ENCODE measurements at regions not wholly inside any gene's neighbourhood (a gene's known extent, or its start where the extent isn't known, plus 50 kb on each side); places are given as distances from the start of the nearest gene placed in this dataset.

DNA sequence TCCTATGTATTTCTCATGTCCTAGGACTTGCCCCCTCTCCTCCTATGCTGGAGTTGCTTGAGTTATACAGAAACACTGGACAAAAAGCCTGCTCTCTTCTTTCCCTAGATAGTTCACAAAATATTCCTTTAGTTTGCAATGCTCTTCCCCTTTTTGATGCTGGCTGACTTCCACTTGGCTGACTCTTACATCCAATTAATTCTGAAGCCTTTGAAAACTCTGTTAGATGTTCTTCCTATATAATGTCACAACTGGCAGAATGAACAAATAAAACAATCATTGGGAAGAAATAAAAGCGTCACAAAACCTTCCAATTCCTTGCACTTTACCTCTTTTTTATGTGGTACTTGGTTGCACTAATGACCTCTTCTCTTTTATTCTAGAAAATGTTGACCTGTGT, 253.8 kb upstream of the CITED2 start:
- no peak for DNase-seq

DNA sequence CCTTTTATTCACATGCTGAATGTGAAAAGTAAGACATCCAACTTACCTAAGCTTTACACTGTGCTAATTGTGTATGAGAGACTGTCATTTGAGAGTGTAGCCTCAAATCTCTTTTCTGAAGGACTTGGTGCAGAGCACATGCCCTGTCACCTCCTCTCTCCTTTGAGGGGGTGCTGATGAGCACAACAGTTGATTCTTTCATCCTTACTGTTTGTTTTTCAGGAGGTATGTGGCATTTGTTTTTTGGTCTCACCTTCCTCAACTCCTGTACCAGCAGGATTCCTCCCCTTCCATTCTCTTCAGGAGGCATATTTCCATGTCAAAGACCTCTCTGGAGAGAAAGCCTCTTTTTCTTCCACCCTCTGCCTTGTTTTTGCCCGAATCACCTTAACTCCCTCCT, 252.6 kb upstream of the CITED2 start:
- no peak for DNase-seq

GRCh38 chr6:139625998-139626975, 251.8 kb upstream of the CITED2 start:
- DNase-seq = no peak

DNA sequence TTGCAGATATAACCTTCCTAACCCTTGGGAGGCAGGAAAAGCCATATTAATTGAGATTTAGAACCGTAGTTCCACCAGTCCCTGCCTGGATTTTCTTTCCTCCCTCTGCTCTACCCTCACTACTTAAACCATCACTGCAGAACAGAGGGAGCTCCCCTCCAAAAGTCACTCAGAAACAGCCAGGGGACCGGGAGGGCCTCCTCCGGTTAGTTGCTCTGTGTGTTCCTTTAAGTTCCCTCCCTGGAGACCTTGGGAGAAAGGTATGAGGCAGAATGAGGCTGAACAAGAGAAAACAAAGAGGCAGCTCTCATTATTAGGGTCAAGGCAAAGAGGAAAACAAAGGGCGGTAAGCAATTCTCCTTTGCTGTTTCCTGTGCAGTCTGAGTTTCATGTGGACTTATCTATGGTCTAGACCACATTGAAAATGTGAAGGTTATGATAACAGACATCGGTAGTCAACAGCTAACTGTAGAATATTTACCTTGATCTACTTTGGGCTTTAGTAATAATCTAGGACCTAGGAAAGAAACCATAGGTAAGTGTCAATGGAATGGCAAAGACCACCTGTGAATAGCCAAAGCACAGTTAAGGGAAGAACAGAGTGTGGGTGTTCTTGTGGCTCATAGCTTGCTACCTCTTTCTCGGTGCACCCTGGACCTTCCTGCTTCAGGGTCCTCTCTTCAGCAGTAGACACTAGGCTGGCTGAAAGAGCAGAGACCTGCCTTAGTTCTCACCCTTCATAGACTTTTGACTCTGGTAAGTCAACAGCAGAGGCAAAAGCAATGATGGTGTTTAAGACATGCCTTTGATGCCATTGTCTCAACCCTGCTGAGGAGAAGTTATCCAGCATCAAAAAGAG, 250.9 kb upstream of the CITED2 start:
- no peak for DNase-seq

DNA sequence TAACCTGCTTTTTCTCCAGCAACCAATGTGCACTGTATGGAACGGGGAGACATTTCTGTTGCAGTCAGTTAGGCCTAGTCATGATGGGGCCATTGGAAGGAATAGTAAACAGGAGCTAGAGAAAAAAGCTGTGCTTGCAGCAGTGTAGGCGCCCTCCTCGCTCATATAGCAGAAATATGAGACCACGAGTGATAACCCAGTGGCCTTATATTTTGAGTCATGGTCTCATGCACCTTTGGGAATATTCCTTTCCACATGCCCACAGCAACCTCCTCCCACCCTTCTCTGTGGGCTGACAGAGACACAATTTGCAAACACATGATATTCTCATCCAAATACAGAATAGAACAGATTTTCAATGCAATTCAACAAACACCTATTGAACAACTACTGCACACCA, 248.9 kb upstream of the CITED2 start:
- no peak for DNase-seq

DNA sequence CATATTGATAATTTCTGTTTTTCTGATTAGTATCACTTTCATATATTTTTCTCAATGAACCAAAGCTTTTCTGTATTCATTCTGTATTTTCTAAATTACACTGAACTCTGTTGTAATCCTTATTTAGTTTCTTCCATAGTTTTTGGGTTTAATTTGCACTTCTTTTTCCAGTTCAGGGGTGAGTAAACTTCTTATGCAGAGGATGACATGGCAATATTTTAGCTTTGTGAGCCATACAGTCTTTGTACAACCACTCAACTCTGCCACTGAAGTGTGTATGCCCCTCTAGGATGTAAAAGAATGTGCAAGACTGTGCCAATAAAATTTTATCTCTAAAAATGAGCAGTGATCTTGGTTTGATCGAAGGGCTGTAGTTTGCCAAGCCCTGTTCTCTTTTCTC, 239.0 kb upstream of the CITED2 start:
- DNase-seq = no peak

DNA sequence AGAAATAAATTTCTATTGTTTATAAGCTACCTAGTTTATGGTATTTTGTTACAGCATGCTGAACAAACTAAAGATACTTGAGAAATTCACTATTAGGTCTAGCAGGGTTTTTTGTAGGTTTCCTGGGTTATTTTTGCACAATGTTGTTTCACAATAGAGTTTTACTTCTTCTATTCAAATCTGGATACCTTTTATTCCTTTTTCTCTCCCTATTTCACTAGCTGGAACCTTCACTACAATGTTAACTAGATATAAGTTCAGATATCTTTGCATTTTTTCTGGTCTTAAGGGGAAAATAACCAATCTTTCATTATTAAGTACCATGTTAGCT, 237.7 kb upstream of the CITED2 start:
- no peak for DNase-seq

DNA sequence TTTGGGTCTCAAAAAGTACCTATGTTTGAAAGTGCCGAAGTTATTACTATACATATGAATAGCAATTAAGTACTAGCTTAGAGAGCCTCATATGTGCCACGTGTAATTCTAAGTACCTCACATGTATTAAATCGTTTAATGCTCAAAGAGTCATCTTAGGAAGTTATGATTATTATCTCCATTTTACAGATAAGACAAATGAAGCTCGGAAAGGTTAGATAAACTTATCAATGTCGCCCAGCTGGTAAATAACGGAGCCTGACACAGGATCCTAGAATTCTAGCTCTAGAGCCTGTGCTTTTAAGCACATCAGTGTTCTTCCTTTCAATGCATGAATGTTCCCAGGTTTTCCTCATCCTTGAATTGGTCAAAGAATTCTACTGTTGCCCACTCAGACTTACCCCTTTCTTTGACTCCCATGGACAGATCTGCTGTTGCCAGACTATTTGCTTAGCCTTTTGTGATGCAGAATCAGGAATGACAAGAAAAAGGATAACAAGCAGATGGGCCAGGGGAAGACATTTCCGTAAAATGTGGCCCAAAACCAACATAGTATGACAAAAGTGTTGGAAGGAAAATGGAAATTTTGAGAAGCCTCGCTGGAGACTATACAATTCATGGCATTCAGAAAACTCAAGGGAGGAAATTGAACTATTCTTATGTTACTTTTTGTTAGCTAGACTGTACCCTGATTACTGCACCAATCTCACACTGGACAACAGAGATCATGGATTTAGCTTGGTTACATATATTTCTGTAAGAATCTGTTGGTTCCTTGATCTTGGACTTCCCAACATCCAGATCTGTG, 237.1 kb upstream of the CITED2 start:
- DNase-seq = no peak

DNA sequence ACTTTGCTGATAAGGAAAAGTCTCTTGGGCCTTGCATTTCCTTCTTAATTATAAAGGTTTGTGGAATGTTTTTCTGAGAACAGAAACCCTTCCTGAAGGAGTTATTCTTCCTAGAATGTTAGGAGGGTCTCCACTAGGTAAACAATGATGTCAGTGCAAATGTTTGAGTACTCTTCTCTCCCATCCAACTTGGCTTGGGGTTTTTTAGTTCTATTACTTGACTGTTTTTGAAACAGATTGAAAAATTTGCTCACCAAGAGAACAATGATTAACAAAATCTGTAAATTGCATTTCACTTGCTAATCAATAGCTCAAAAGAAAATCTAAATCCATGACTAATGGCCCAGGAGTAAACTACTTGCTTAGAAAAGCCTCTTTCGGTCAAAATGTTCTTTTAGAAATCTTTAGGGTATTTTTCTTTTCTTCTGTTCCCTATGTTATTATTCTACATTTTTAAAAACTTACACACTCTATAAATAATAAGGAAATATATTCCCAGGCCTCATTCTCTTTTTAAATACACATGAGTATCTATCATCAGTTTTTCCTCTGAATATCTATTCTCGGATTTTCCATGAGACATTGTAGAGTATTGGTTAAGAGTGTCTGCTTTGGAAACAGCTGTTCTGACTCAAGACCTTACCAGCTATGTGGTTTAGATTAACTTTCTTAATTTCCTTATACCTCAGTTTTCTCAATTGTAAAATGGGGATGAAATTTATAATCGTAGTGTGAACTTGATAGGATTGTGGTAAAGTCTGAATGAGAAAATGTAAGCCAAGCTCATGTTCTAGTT, 234.2 kb upstream of the CITED2 start:
- no peak for DNase-seq

DNA sequence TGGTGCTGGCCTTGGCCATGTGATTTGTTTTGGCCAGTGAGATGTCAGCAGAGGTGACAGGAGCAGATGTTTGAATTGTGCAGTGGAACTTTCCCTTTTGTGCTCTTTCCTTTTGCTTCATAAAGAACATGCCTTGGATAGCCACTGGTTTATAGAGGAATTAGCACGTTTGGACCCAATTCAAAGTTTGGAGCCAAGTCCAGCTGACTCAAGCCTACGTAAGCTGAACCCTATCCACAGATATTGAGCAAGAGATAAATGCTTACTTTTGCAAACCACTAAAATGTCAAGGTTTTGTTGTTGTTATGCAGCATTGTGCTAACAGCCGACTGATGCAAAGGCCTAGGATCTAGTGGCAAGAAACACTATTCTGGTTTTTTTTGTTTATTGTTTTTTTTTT, 230.9 kb upstream of the CITED2 start:
- no peak for DNase-seq

- no peak for DNase-seq
These were observed 229.1 kb upstream of the CITED2 start for GRCh38 chr6:139603581-139603980.

DNA sequence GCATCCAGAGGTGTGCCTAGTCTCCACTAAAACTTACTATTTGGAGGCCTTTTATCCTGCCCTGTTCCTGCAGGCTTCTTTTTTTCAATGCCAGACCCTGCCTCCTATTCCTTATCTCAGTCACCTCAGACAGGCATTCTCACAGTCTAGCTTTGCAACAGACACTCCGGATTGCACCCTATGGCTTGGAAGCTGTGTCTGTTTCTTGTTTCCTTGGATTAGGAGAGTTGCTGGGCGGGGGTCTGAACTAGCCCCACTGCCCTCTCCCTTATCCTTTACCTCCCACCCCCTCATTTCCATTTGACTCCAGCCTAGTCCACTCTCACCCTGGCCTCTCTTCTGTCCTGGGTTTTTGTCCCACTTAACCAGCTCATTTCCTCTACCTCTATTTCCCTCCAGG, 228.1 kb upstream of the CITED2 start:
- no peak for DNase-seq

- DNase-seq = no peak
These were observed 226.5 kb upstream of the CITED2 start for GRCh38 chr6:139600919-139601475.

DNA sequence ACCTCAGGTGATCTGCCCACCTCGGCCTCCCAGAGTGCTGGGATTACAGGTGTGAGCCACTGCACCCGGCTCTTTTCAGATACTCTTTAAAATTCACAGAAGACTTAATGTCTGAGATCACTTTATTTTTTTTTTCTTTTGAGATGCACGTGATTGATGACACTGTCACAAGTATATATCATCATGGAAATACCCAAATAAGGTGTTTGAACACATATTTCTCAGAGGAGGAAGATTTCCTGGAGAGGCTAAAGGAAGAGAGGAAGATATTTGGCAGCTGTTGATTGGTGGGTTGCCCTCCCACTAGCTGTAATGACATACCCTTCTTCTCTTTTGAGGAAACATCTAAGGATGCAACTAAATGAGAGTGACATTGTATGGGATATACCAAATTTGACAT, 225.9 kb upstream of the CITED2 start:
- DNase-seq = no peak

- DNase-seq = no peak
These were observed 223.6 kb upstream of the CITED2 start for GRCh38 chr6:139597771-139598755.

GRCh38 chr6:139597087-139597763, 222.8 kb upstream of the CITED2 start:
- DNase-seq = no peak

GRCh38 chr6:139595183-139595582, 220.7 kb upstream of the CITED2 start:
- no peak for DNase-seq

DNA sequence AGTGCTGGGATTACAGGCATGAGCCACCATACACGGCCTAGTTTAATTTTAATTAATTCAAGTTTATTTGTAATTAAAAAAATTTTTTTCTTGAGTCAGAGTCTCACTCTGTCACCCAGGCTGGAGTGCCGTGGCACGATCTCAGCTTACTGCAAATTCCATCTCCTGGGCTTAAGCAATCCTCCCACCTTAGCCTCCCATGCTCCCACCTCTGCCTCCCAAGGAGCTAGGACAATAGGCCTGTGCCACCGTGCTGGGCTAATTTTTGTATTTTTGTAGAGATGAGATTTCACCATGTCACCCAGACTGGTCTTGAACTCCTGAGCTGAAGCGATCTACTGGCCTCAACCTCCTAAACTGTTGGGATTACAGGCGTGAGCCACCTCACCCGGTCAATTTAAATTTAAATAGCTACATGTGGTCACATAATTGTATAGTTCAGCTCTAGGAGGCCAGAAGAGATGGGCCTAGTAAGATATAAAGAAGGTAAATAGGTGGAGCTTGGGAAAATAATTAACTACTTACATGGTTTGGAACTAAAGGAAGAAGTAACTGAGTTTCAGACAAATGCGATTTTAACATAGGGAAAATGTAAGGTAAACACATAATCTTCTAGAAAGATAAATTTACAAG, 220.0 kb upstream of the CITED2 start:
- no peak for DNase-seq

GRCh38 chr6:139593081-139593480, 218.6 kb upstream of the CITED2 start:
- DNase-seq = no peak

- no peak for DNase-seq
These were observed 217.6 kb upstream of the CITED2 start for GRCh38 chr6:139592011-139592410.
